ENCODE measurements at regions not wholly inside any gene's neighbourhood (a gene's known extent, or its start where the extent isn't known, plus 50 kb on each side); places are given as distances from the start of the nearest gene placed in this dataset.

DNA sequence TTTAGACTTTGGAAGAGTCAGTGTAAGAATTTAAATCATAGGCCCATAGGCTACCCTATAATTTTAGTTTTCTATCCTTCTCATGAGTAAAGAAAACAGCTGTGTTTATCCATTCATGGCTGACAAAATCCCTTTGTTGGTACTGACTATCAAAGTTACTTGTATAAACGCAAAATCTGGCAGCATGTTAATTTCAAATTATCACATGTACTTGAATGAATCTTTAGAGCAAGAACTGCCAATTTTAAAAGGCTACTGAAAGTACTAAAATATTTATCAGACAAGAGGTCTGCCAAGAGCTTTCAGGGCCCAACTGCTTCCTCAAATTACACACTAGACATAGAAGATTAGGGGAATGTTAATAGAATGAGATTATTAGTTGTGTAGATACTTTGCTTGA, 66.6 kb downstream of the MYL12B start:
- DNase-seq (no peak), ATAC-seq (no peak)
- intact Hi-C loops (cut with micrococcal nuclease): no loop called here
- Histone ChIP-seq H3K4me2 (ENCODE audit: low read length) (no peak overlapping the region), H3K27me3 (ENCODE audit: low read length) (no peaks in the 10 kb centered on the region), H3F3A (ENCODE audit: low read length, unreplicated experiment) (no peaks in the 10 kb centered on the region), H4K20me1 (ENCODE audit: low read length) (no peaks in the 10 kb centered on the region), H3K9me2 (replicated peaks; ENCODE audit: low read length) (no peaks in the 10 kb centered on the region), H3K27ac (ENCODE audit: low read length) (no peak overlapping the region), H3K79me2 (ENCODE audit: low read length) (no peaks in the 10 kb centered on the region), H3K9ac (ENCODE audit: low read length) (no peak overlapping the region), H3K9me3 (ENCODE audit: low read length) (no peaks in the 10 kb centered on the region), H3K36me3 (ENCODE audit: low read depth, low read length) (no peaks in the 10 kb centered on the region), H2AFZ (ENCODE audit: low read length) (0 out of 2 replicates have a peak overlapping the region, but pooled peaks have one; percentile 18), H3K4me3 (ENCODE audit: low read length) (no peak overlapping the region), H3K4me1 (ENCODE audit: insufficient read depth, low read length) (peaks cover 33% of the 10 kb centered on the region)
- TF ChIP-seq, protein P1, sequence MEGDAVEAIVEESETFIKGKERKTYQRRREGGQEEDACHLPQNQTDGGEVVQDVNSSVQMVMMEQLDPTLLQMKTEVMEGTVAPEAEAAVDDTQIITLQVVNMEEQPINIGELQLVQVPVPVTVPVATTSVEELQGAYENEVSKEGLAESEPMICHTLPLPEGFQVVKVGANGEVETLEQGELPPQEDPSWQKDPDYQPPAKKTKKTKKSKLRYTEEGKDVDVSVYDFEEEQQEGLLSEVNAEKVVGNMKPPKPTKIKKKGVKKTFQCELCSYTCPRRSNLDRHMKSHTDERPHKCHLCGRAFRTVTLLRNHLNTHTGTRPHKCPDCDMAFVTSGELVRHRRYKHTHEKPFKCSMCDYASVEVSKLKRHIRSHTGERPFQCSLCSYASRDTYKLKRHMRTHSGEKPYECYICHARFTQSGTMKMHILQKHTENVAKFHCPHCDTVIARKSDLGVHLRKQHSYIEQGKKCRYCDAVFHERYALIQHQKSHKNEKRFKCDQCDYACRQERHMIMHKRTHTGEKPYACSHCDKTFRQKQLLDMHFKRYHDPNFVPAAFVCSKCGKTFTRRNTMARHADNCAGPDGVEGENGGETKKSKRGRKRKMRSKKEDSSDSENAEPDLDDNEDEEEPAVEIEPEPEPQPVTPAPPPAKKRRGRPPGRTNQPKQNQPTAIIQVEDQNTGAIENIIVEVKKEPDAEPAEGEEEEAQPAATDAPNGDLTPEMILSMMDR (conservative IDR thresholded peaks at IDR 0.05; ENCODE audit: low read depth, low read length): no peak
- TF ChIP-seq EZH2phosphoT487 (IDR thresholded peaks at IDR 0.05; ENCODE audit: borderline replicate concordance, low read length) (no peak), EZH2 (IDR thresholded peaks at IDR 0.05; ENCODE audit: low read length, unreplicated experiment) (no peak)
- CTCF ChIA-PET: no interaction called here
- BruUV-seq (replicated peaks): no TSS peak
- POLR2A ChIA-PET (ENCODE audit: unreplicated experiment): no interaction called here

DNA sequence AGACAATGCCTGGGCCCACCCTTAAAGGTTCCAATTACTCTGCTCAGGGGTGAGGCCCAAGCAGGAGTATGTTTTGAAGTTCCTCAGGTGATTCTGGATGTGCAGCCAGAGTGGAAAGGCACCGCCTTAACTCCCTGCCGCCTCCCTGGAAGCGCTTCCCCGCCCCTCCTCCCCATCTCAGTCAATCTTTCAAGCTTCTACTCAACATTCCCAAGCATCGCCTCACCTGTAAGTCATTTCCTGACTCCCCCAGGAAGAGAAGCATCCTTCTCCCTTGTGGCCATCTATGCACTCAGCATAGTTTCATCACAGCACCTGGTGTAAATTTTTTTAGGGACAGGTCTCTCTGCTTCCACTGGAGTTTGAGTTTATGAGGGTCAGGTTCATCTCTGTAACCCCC, 67.5 kb downstream of the MYL12B start:
- H3K4me1 ChIP-seq (ENCODE audit: insufficient read depth, low read length): peaks cover 23% of the 10 kb centered on the region
- peak overlapping the region; percentile 24; the same call in 1 of the 2 replicates for H3K27ac ChIP-seq (ENCODE audit: low read length)
- intact Hi-C loops (cut with micrococcal nuclease): no loop called here
- no peaks in the 10 kb centered on the region for H3K9me2 ChIP-seq (replicated peaks; ENCODE audit: low read length)
- DNase-seq: peak; percentile 72
- no peaks in the 10 kb centered on the region for H3K27me3 ChIP-seq (ENCODE audit: low read length)
- no peak for TF ChIP-seq EZH2 (IDR thresholded peaks at IDR 0.05; ENCODE audit: low read length, unreplicated experiment)
- TF ChIP-seq EZH2phosphoT487 (IDR thresholded peaks at IDR 0.05; ENCODE audit: borderline replicate concordance, low read length): no peak
- TF ChIP-seq, protein P1 (conservative IDR thresholded peaks at IDR 0.05; ENCODE audit: low read depth, low read length): no peak
- no peak overlapping the region for H3K9ac ChIP-seq (ENCODE audit: low read length)
- H4K20me1 ChIP-seq (ENCODE audit: low read length): no peaks in the 10 kb centered on the region
- H3K36me3 ChIP-seq (ENCODE audit: low read depth, low read length): no peaks in the 10 kb centered on the region
- H3K4me2 ChIP-seq (ENCODE audit: low read length): peak overlapping the region; percentile 2; the same call in 1 of the 2 replicates
- ATAC-seq: peak; percentile 65
- ChIA-PET POLR2A (ENCODE audit: unreplicated experiment) (no interaction called here), CTCF (no interaction called here)
- no peaks in the 10 kb centered on the region for H3K79me2 ChIP-seq (ENCODE audit: low read length)
- H2AFZ ChIP-seq (ENCODE audit: low read length): peak overlapping the region; percentile 18
- no peaks in the 10 kb centered on the region for H3K9me3 ChIP-seq (ENCODE audit: low read length)
- no peaks in the 10 kb centered on the region for H3F3A ChIP-seq (ENCODE audit: low read length, unreplicated experiment)
- BruUV-seq (replicated peaks): no TSS peak
- no peak overlapping the region for H3K4me3 ChIP-seq (ENCODE audit: low read length)

DNA sequence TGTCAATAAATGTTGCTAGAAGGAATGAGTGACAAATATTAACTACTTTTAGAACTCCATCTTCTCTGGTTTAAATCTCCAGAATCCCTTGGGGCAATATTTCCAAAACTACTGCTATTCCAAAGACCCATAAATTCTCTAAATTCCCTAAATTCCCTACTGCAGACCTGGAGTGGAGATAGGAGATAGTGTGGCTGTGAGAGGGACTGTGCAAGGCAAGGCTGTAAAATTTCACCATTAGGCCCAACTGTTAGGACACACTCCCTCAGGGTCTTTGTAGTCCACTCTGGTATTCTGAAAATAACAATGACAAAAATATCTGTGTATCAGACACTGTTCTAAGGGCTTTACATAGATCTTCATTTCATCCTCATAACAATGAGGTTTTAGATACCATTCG, 67.9 kb downstream of the MYL12B start:
- peak overlapping the region; percentile 24; the same call in 1 of the 2 replicates for H3K27ac ChIP-seq (ENCODE audit: low read length)
- H3K27me3 ChIP-seq (ENCODE audit: low read length): no peaks in the 10 kb centered on the region
- TF ChIP-seq, protein P1 (conservative IDR thresholded peaks at IDR 0.05; ENCODE audit: low read depth, low read length): no peak
- TF ChIP-seq EZH2 (IDR thresholded peaks at IDR 0.05; ENCODE audit: low read length, unreplicated experiment) (no peak), EZH2phosphoT487 (IDR thresholded peaks at IDR 0.05; ENCODE audit: borderline replicate concordance, low read length) (no peak)
- peaks cover 23% of the 10 kb centered on the region for H3K4me1 ChIP-seq (ENCODE audit: insufficient read depth, low read length)
- H3K4me3 ChIP-seq (ENCODE audit: low read length): no peak overlapping the region
- no peaks in the 10 kb centered on the region for H3K9me2 ChIP-seq (replicated peaks; ENCODE audit: low read length)
- peak overlapping the region; percentile 2; the same call in 1 of the 2 replicates for H3K4me2 ChIP-seq (ENCODE audit: low read length)
- no peak overlapping the region for H3K9ac ChIP-seq (ENCODE audit: low read length)
- H2AFZ ChIP-seq (ENCODE audit: low read length): peak overlapping the region; percentile 18; the same call in 1 of the 2 replicates
- ChIA-PET CTCF (no interaction called here), POLR2A (ENCODE audit: unreplicated experiment) (no interaction called here)
- no peaks in the 10 kb centered on the region for H3K9me3 ChIP-seq (ENCODE audit: low read length)
- intact Hi-C loops (cut with micrococcal nuclease): no loop called here
- no peak for DNase-seq
- no peak; the same call in 1 of the 2 replicates for ATAC-seq
- H4K20me1 ChIP-seq (ENCODE audit: low read length): no peaks in the 10 kb centered on the region
- no peaks in the 10 kb centered on the region for H3F3A ChIP-seq (ENCODE audit: low read length, unreplicated experiment)
- no peaks in the 10 kb centered on the region for H3K79me2 ChIP-seq (ENCODE audit: low read length)
- no peaks in the 10 kb centered on the region for H3K36me3 ChIP-seq (ENCODE audit: low read depth, low read length)
- BruUV-seq (replicated peaks): no TSS peak
